ENCODE measurements at regions not wholly inside any gene's neighbourhood (a gene's known extent, or its start where the extent isn't known, plus 50 kb on each side); places are given as distances from the start of the nearest gene placed in this dataset.

- no peak overlapping the region for H3K27ac ChIP-seq
- H3K27me3 ChIP-seq = peaks cover 45% of the 10 kb centered on the region
- 0% methylated on average over 2 of the region's 2 CpGs for WGBS
- no peak overlapping the region for H3K4me3 ChIP-seq
- no peak for DNase-seq (ENCODE audit: low spot score in 2 of 2)
- no peaks in the 10 kb centered on the region for H3K36me3 ChIP-seq
- no peaks in the 10 kb centered on the region for H3K9me3 ChIP-seq
- H3K4me1 ChIP-seq = no peaks in the 10 kb centered on the region
- TF ChIP-seq POLR2AphosphoS5 (IDR thresholded peaks at IDR 0.05) (no peak), EP300 (IDR thresholded peaks at IDR 0.05) (no peak), CTCF (IDR thresholded peaks at IDR 0.05) (no peak), POLR2A (IDR thresholded peaks at IDR 0.05) (no peak)
Measured at GRCh38 chr12:113580437-113580836, 108.8 kb upstream of the LHX5 start.

GRCh38 chr12:113577464-113578129 is 105.9 kb upstream of the LHX5 start:
- peaks cover 49% of the 10 kb centered on the region for H3K27me3 ChIP-seq
- H3K36me3 ChIP-seq = no peaks in the 10 kb centered on the region
- H3K9me3 ChIP-seq = no peaks in the 10 kb centered on the region
- TF ChIP-seq POLR2A (IDR thresholded peaks at IDR 0.05) = no peak
- TF ChIP-seq EP300 (IDR thresholded peaks at IDR 0.05) = no peak
- TF ChIP-seq POLR2AphosphoS5 (IDR thresholded peaks at IDR 0.05) = no peak
- no peak for TF ChIP-seq CTCF (IDR thresholded peaks at IDR 0.05)
- H3K4me3 ChIP-seq = no peak overlapping the region
- no peak for DNase-seq (ENCODE audit: low spot score in 2 of 2)
- 29% methylated on average over 7 of the region's 7 CpGs for WGBS
- H3K4me1 ChIP-seq = no peaks in the 10 kb centered on the region
- H3K27ac ChIP-seq = no peak overlapping the region

GRCh38 chr12:113575386-113575785 is 103.7 kb upstream of the LHX5 start:
- no peaks in the 10 kb centered on the region for H3K36me3 ChIP-seq
- H3K4me1 ChIP-seq = no peaks in the 10 kb centered on the region
- no peaks in the 10 kb centered on the region for H3K9me3 ChIP-seq
- H3K27me3 ChIP-seq = peaks cover 42% of the 10 kb centered on the region
- 80% methylated on average over 10 of the region's 10 CpGs for WGBS
- TF ChIP-seq CTCF (IDR thresholded peaks at IDR 0.05) = no peak
- no peak for TF ChIP-seq POLR2A (IDR thresholded peaks at IDR 0.05)
- TF ChIP-seq POLR2AphosphoS5 (IDR thresholded peaks at IDR 0.05) = no peak
- no peak for TF ChIP-seq EP300 (IDR thresholded peaks at IDR 0.05)
- no peak for DNase-seq (ENCODE audit: low spot score in 2 of 2)
- no peak overlapping the region for H3K4me3 ChIP-seq
- H3K27ac ChIP-seq = no peak overlapping the region

GRCh38 chr12:113573148-113573547 is 101.5 kb upstream of the LHX5 start:
- Histone ChIP-seq H3K9me3 (no peaks in the 10 kb centered on the region), H3K4me1 (no peaks in the 10 kb centered on the region), H3K27me3 (peaks cover 46% of the 10 kb centered on the region), H3K27ac (no peak overlapping the region), H3K4me3 (no peak overlapping the region), H3K36me3 (no peaks in the 10 kb centered on the region)
- DNase-seq (ENCODE audit: low spot score in 2 of 2) = no peak
- TF ChIP-seq CTCF (IDR thresholded peaks at IDR 0.05) = no peak
- no peak for TF ChIP-seq POLR2A (IDR thresholded peaks at IDR 0.05)
- TF ChIP-seq EP300 (IDR thresholded peaks at IDR 0.05) = no peak
- TF ChIP-seq POLR2AphosphoS5 (IDR thresholded peaks at IDR 0.05) = no peak
- 88% methylated on average over 1 of the region's 1 CpG for WGBS

GRCh38 chr12:113571713-113572112 is 100.0 kb upstream of the LHX5 start:
- Histone ChIP-seq H3K9me3 (no peaks in the 10 kb centered on the region), H3K4me3 (no peak overlapping the region), H3K4me1 (no peaks in the 10 kb centered on the region), H3K27ac (no peak overlapping the region), H3K27me3 (peaks cover 36% of the 10 kb centered on the region), H3K36me3 (no peaks in the 10 kb centered on the region)
- no peak for DNase-seq (ENCODE audit: low spot score in 2 of 2)
- TF ChIP-seq POLR2AphosphoS5 (IDR thresholded peaks at IDR 0.05) (no peak), CTCF (IDR thresholded peaks at IDR 0.05) (no peak), POLR2A (IDR thresholded peaks at IDR 0.05) (no peak), EP300 (IDR thresholded peaks at IDR 0.05) (no peak)
- WGBS = 75% methylated on average over 3 of the region's 3 CpGs
